H1 (cell line): ENCODE measurements at regions not wholly inside any gene's neighbourhood (a gene's known extent, or its start where the extent isn't known, plus 50 kb on each side); places are given as distances from the start of the nearest gene placed in this dataset.

Source experiments
- CTCF ChIA-PET: fragments of 300-600 bp; sonication (Branson Sonifier 250); formaldehyde crosslinking; loops from one replicate; lab custom pipeline; 2021; ENCODE audit not compliant: partially characterized antibody; lab: Charles Lee
- POLR2A ChIA-PET: fragments of 300-600 bp; sonication (Branson Sonifier 250); formaldehyde crosslinking; loops from one replicate; lab custom pipeline; 2021; ENCODE audit warnings: inconsistent platforms; ENCODE audit not compliant: partially characterized antibody; lab: Charles Lee
- DNase-seq, 2 experiments: peaks; one replicate each; pipeline versions ENCODE4 v3.0.0 to v3.0.0-alpha.2; 2010 to 2022; ENCODE audit warnings: low spot score in 2 of 2, low read depth in 1 of 2, mixed read lengths in 1 of 2
- FAIRE-seq: peaks from 2 replicates; lab custom pipeline; 2011; peaks lifted over from hg19 to GRCh38; lab: Jason Lieb, UNC
- H2AFZ ChIP-seq: 2 replicates; pipeline ENCODE4 v1.8.1; 2012; ENCODE audit warnings: low read length, inconsistent platforms
- H2AK5ac ChIP-seq: 2 replicates; pipeline ENCODE4 v1.6.1; 2013; ENCODE audit warnings: low read depth, low read length
- H2BK120ac ChIP-seq: replicated peaks from 2 replicates; pipeline ENCODE3; 2013; ENCODE audit warnings: low read depth, low read length, inconsistent platforms
- H2BK12ac ChIP-seq: 2 replicates; pipeline ENCODE4 v1.6.1; 2013; ENCODE audit warnings: low read depth, low read length
- H2BK15ac ChIP-seq: 2 replicates; pipeline ENCODE4 v1.6.1; 2013; ENCODE audit warnings: low read length
- H2BK20ac ChIP-seq: 2 replicates; pipeline ENCODE4 v1.6.1; 2013; ENCODE audit warnings: low read length
- H2BK5ac ChIP-seq: 2 replicates; pipeline ENCODE4 v1.6.1; 2013; ENCODE audit warnings: low read depth, low read length
- H3K14ac ChIP-seq: 2 replicates; pipeline ENCODE4 v1.6.1; 2013; ENCODE audit warnings: inconsistent platforms; ENCODE audit not compliant: insufficient read length
- H3K18ac ChIP-seq: 2 replicates; pipeline ENCODE4 v1.6.1; 2013; ENCODE audit warnings: low read length; ENCODE audit errors: extremely low read depth
- H3K23ac ChIP-seq: 2 replicates; pipeline ENCODE4 v1.6.1; 2013; ENCODE audit warnings: inconsistent platforms; ENCODE audit not compliant: insufficient read length
- H3K23me2 ChIP-seq: 2 replicates; pipeline ENCODE4 v1.6.1; 2013; ENCODE audit warnings: low read depth, low read length
- H3K27ac ChIP-seq: 2 replicates; pipeline ENCODE4 v1.6.1; 2011; ENCODE audit warnings: low read depth, low read length, inconsistent platforms
- H3K27me3 ChIP-seq, 4 experiments: replicated peaks in 1 of 4; 1 replicate in 1 of 4; 2 replicates in 3 of 4; pipeline versions ENCODE4 v1.6.1 to v1.8.1; 2011 to 2013; ENCODE audit warnings: low read length in 3 of 4, mild to moderate bottlenecking in 3 of 4, inconsistent platforms in 2 of 4, mixed read lengths in 2 of 4, moderate library complexity in 1 of 4; ENCODE audit not compliant: control insufficient read depth in 3 of 4, insufficient read depth in 3 of 4; ENCODE audit errors: extremely low read depth in 1 of 4
- H3K36me3 ChIP-seq, 4 experiments: 2 replicates each; pipeline versions ENCODE4 v1.6.1 to v1.8.1; 2011 to 2013; ENCODE audit warnings: mild to moderate bottlenecking in 4 of 4, low read length in 3 of 4, moderate library complexity in 2 of 4, control low read depth in 1 of 4, inconsistent platforms in 1 of 4; ENCODE audit not compliant: insufficient read depth in 4 of 4, control insufficient read depth in 2 of 4
- H3K4ac ChIP-seq: replicated peaks from 2 replicates; pipeline ENCODE3; 2013; ENCODE audit warnings: low read length, low read depth, mixed read lengths, inconsistent platforms; ENCODE audit not compliant: insufficient read length
- H3K4me1 ChIP-seq, 4 experiments: replicated peaks in 1 of 4; 1 replicate in 1 of 4; 2 replicates in 3 of 4; pipeline versions ENCODE4 v1.6.1 to v1.8.1; 2011 to 2013; ENCODE audit warnings: low read length in 3 of 4, inconsistent platforms in 2 of 4, mixed read lengths in 1 of 4; ENCODE audit not compliant: insufficient read depth in 4 of 4, control insufficient read depth in 3 of 4
- H3K4me2 ChIP-seq, 2 experiments: 2 replicates each; pipeline versions ENCODE4 v1.6.1 to v1.8.1; 2011 to 2013; ENCODE audit warnings: low read depth in 2 of 2, low read length in 2 of 2, control low read depth in 1 of 2, inconsistent platforms in 1 of 2, mild to moderate bottlenecking in 1 of 2; ENCODE audit not compliant: insufficient read depth in 1 of 2
- H3K4me3 ChIP-seq, 4 experiments: fragments of 200-600, 300-600 bp in 1 of 4; sonication (generic), shearing (Covaris generic), sonication (Bioruptor Twin) in 1 of 4; 2 replicates each; pipeline versions ENCODE4 v1.5.1 to v1.8.1; 2011 to 2016; ENCODE audit warnings: low read length in 4 of 4, low read depth in 3 of 4, control low read depth in 2 of 4, inconsistent platforms in 2 of 4, mild to moderate bottlenecking in 2 of 4, mixed read lengths in 1 of 4, moderate library complexity in 1 of 4; ENCODE audit not compliant: insufficient read depth in 2 of 4; ENCODE audit errors: extremely low read depth in 1 of 4
- H3K56ac ChIP-seq: replicated peaks from 2 replicates; pipeline ENCODE3; 2013; ENCODE audit warnings: low read depth, mild to moderate bottlenecking, mixed read lengths, low read length, inconsistent platforms; ENCODE audit not compliant: insufficient read length
- H3K79me1 ChIP-seq: 2 replicates; pipeline ENCODE4 v1.6.1; 2013; ENCODE audit warnings: low read depth, low read length, control low read depth
- H3K79me2 ChIP-seq, 2 experiments: 2 replicates each; pipeline versions ENCODE4 v1.6.1 to v1.8.1; 2012 to 2013; ENCODE audit warnings: low read length in 2 of 2, mild to moderate bottlenecking in 2 of 2, inconsistent platforms in 1 of 2; ENCODE audit not compliant: insufficient read depth in 2 of 2, control insufficient read depth in 1 of 2
- H3K9ac ChIP-seq, 4 experiments: replicated peaks in 1 of 4; 1 replicate in 1 of 4; 2 replicates in 3 of 4; pipeline versions ENCODE4 v1.6.1 to v1.8.1; 2011 to 2013; ENCODE audit warnings: low read depth in 3 of 4, low read length in 3 of 4, control low read depth in 2 of 4, mild to moderate bottlenecking in 2 of 4, moderate library complexity in 2 of 4, inconsistent platforms in 1 of 4; ENCODE audit errors: extremely low read depth in 1 of 4
- H3K9me3 ChIP-seq, 2 experiments: 2 replicates each; pipeline versions ENCODE4 v1.6.1 to v1.8.1; 2012 to 2013; ENCODE audit warnings: mild to moderate bottlenecking in 2 of 2, moderate library complexity in 2 of 2, control low read depth in 1 of 2, inconsistent platforms in 1 of 2, low read depth in 1 of 2, low read length in 1 of 2, mixed read lengths in 1 of 2; ENCODE audit not compliant: insufficient read depth in 2 of 2
- H4K20me1 ChIP-seq, 2 experiments: replicated peaks in 1 of 2; 2 replicates each; pipeline versions ENCODE3 to v1.8.1; 2011 to 2013; ENCODE audit warnings: inconsistent platforms in 2 of 2, low read length in 2 of 2, mild to moderate bottlenecking in 1 of 2; ENCODE audit not compliant: insufficient read depth in 2 of 2, control insufficient read depth in 1 of 2
- H4K5ac ChIP-seq: 2 replicates; pipeline ENCODE4 v1.6.1; 2013; ENCODE audit warnings: low read length, low read depth, mixed read lengths, inconsistent platforms; ENCODE audit not compliant: insufficient read length
- H4K8ac ChIP-seq: 2 replicates; pipeline ENCODE4 v1.8.0; 2013; ENCODE audit warnings: mild to moderate bottlenecking, moderate library complexity, low read length, inconsistent platforms; ENCODE audit not compliant: insufficient read depth; ENCODE audit errors: extremely low read depth
- H4K91ac ChIP-seq: replicated peaks from 2 replicates; pipeline ENCODE3; 2013; ENCODE audit warnings: low read length, mixed read lengths, inconsistent platforms; ENCODE audit not compliant: insufficient read length
- CBX5 ChIP-seq: fragments of 300-800, 300-1000 bp; sonication (generic); IDR thresholded peaks from 2 replicates; pipeline ENCODE4 v1.7.1; 2016; ENCODE audit warnings: antibody characterized with exemption, low read length, low read depth
- CHD1 ChIP-seq: IDR thresholded peaks from 2 replicates; pipeline ENCODE4 v1.6.1; 2012; ENCODE audit warnings: low read depth, low read length, improper control_type of control experiment
- CREB1 ChIP-seq: IDR thresholded peaks from 2 replicates; pipeline ENCODE4 v1.6.1; 2012; ENCODE audit warnings: inconsistent platforms
- EGR1 ChIP-seq: IDR thresholded peaks from 2 replicates; pipeline ENCODE4 v1.6.1; 2011; ENCODE audit warnings: low read depth, low read length, borderline replicate concordance
- KDM1A ChIP-seq: fragments of 200-600, 300-600 bp; sonication (generic); IDR thresholded peaks from 2 replicates; pipeline ENCODE4 v1.7.1; 2016; ENCODE audit warnings: mild to moderate bottlenecking, low read length, borderline replicate concordance
- NRF1 ChIP-seq: IDR thresholded peaks from 2 replicates; pipeline ENCODE4 v1.6.1; 2011; ENCODE audit warnings: mild to moderate bottlenecking, low read depth, low read length, improper control_type of control experiment
- POU5F1 ChIP-seq: IDR thresholded peaks from 2 replicates; pipeline ENCODE4 v1.6.1; 2011; ENCODE audit warnings: low read depth, mild to moderate bottlenecking, low read length, moderate library complexity
- RFX5 ChIP-seq: IDR thresholded peaks from 2 replicates; pipeline ENCODE4 v1.6.1; 2011; ENCODE audit warnings: low read depth, low read length, improper control_type of control experiment, borderline replicate concordance
- TBP ChIP-seq: IDR thresholded peaks from 2 replicates; pipeline ENCODE4 v1.6.1; 2011; ENCODE audit warnings: low read depth, low read length, improper control_type of control experiment
- USF2 ChIP-seq: IDR thresholded peaks from 2 replicates; pipeline ENCODE4 v1.6.1; 2011; ENCODE audit warnings: low read length, improper control_type of control experiment
- WGBS, 2 experiments: shearing (Covaris generic) in 1 of 2; methylation state at CpG; one replicate each; pipeline versions ENCODE4 v1.1.6 to v1.1.7; 2013 to 2015; ENCODE audit warnings: low lambda C conversion rate in 2 of 2, mixed read lengths in 2 of 2, inconsistent platforms in 1 of 2, low coverage in 1 of 2, missing lambda C conversion rate in 1 of 2; ENCODE audit not compliant: insufficient replicate concordance in 2 of 2, insufficient coverage in 1 of 2, insufficient read length in 1 of 2; ENCODE audit errors: extremely low coverage in 1 of 2, missing lambda C conversion rate in 1 of 2; 5-methylcytosine and 5-hydroxymethylcytosine counted together

DNA sequence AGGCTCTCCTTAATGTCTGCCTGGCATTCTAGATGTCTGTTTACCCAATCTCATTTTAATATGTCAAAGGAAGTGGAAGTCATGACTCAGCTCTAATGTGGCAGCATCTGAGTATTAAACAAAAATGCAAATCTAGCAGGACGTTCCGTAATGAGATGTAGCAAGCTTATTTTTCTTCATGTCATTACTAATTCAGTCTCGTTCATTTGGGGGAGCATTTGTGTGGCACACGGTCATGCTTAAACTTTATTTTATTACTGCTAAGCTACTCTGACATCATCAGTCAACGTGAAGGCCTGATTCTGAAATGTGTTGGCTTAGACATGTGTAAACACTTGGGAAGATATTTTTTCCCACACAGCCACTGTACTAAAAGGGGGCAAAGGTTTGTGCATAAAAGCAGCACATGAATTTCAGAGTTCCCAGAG is 326.7 kb upstream of the TMPO start:
- ChIA-PET POLR2A (no interaction called here), CTCF (interaction anchor here (1.2 kb wide), 1 partner anchor 18 kb away, joined by 3 read pairs; no protein-coding TSS in a partner anchor)
- H2BK15ac ChIP-seq: no peak overlapping the region
- no peaks in the 10 kb centered on the region for H3K27me3 ChIP-seq
- H2BK5ac ChIP-seq: no peak overlapping the region
- no peaks in the 10 kb centered on the region for H3K79me2 ChIP-seq
- no peak overlapping the region for H2BK20ac ChIP-seq
- H3K79me1 ChIP-seq: no peaks in the 10 kb centered on the region
- H2AK5ac ChIP-seq: no peak overlapping the region
- TF ChIP-seq TBP (no peak), CREB1 (no peak), USF2 (no peak), KDM1A (no peak), RFX5 (no peak), CHD1 (no peak), CBX5 (no peak), NRF1 (no peak), EGR1 (no peak), POU5F1 (no peak)
- no peaks in the 10 kb centered on the region for H3K23me2 ChIP-seq
- H3K36me3 ChIP-seq: no peaks in the 10 kb centered on the region
- H3K27ac ChIP-seq: no peak overlapping the region
- H3K9ac ChIP-seq: no peak overlapping the region
- no peak overlapping the region for H2BK120ac ChIP-seq
- FAIRE-seq (no peak), DNase-seq (no peak)
- no peak overlapping the region for H4K91ac ChIP-seq
- no peak overlapping the region for H3K56ac ChIP-seq
- no peaks in the 10 kb centered on the region for H3K9me3 ChIP-seq
- no peak overlapping the region for H3K4me3 ChIP-seq
- no peaks in the 10 kb centered on the region for H3K4me1 ChIP-seq
- no peak overlapping the region for H4K8ac ChIP-seq
- no peak overlapping the region for H2AFZ ChIP-seq
- WGBS, 2 experiments: 93% methylated on average over 5 of the region's 5 CpGs; no CpG with 5 or more reads in 1 of the 2 experiments
- no peaks in the 10 kb centered on the region for H4K20me1 ChIP-seq
- H4K5ac ChIP-seq: no peak overlapping the region
- H3K14ac ChIP-seq: no peak overlapping the region
- no peak overlapping the region for H3K23ac ChIP-seq
- no peak overlapping the region for H3K4ac ChIP-seq
- H3K4me2 ChIP-seq: no peak overlapping the region
- H3K18ac ChIP-seq: no peak overlapping the region
- H2BK12ac ChIP-seq: no peak overlapping the region
